ENCODE measurements at regions not wholly inside any gene's neighbourhood (a gene's known extent, or its start where the extent isn't known, plus 50 kb on each side); places are given as distances from the start of the nearest gene placed in this dataset.

DNA sequence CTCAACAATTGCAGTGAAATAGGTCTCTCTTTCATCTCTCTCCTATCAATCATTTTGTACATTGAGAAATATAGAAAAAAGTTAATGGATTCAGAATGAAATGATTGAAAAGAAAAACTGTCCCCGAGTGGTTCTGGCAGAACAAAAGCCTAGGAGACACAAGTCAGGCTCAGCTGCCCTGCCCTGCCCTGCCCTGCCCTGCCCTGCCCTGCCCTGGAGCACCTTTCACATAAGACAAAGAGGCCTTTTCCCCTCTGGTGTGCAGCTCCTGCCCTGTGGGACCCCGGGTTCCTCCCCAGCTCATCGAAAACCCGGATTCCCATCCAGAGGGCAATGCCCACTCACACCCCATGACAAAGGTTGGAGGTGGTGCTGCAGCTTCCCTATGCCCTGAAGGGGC, 94.7 kb downstream of the TEX26 start:
- Histone ChIP-seq H3K27ac (no peak overlapping the region), H3K4me3 (ENCODE audit: low read depth, low read length) (no peak overlapping the region), H3K36me3 (replicated peaks) (no peaks in the 10 kb centered on the region), H3K27me3 (replicated peaks) (no peaks in the 10 kb centered on the region)
- in situ Hi-C loops (cut with HindIII; ENCODE audit: low pct_ligation_motif_present, low sequenced_read_pairs) = no loop called here
- TF ChIP-seq CTCF (IDR thresholded peaks at IDR 0.05; ENCODE audit: low read depth, low read length, missing control alignments) = no peak
- no peak for DNase-seq
